UCSD-AML1 (cell line): ENCODE measurements at regions not wholly inside any gene's neighbourhood (a gene's known extent, or its start where the extent isn't known, plus 50 kb on each side); places are given as distances from the start of the nearest gene placed in this dataset.
A peak's percentile ranks its signal among the peaks of the same experiment; 100 is the strongest.

ENCODE experiments used
- DNase-seq: peaks from one replicate; lab custom pipeline; 2025; ENCODE audit not compliant: unreplicated experiment; lab: John Stamatoyannopoulos, UW

DNA sequence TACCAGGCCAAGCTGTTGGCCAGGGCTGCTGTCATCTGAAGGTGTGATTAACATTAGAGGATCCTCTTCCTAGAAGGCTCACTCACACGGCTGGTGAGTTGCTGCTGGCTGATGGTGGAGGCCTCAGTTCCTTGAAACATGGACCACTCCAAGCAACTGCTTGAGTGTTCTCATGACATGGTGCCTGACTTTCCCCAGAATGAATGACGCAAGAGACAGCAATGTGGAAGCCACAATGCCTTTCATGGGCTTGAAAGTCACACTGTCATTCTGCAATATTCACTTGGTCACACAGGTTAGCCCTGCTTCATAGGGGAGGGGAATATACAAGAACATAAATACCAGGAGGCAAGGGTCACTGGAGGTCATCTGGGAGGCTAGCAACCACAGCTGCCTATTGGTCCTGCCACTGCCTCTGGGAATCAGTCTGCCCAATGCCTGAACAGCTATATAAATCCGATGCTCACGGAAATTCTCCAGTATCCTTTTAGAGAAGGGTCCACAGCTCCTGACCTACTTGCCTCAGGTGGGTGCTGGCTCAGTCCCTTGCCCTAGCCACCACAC, 97.1 kb upstream of the MAML3 start:
- DNase-seq = no peak

DNA sequence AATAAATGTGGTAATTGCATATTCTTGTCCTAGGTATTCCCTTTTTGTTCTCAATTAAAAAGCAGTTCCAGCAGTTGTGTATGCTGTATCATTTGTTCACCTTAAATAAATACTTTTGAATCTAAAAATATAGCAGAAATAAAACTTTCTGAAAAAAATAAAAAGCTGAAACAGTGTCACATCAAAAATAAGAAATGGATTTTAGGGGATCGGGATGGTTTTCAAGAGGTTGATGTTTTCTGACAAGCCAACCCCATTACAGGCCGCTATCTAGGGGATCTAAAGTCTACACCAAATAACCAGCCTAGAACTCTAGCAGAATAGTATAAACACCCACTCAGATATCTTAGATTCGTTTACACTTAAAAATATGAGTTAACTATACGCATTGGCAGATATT, 95.4 kb upstream of the MAML3 start:
- no peak for DNase-seq

DNA sequence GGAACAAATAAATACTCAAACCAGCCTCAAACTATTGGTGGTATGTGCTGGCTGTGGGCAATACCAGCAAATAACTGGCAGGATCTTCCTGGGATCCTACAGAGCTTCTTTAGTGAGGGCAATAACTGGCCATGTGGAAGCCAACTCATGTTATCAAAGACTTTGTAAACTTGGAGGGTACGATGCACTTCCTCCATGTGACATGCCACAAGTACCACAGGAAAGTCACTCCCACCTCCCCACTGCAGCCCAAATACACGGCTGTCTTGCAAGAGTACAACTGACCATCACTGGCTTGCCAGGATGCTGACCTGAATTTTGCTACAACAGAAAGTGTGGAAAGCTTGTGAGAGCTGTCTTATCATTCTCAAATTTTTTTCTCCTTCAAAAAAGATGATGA, 93.3 kb upstream of the MAML3 start:
- DNase-seq = peak; percentile 57

DNA sequence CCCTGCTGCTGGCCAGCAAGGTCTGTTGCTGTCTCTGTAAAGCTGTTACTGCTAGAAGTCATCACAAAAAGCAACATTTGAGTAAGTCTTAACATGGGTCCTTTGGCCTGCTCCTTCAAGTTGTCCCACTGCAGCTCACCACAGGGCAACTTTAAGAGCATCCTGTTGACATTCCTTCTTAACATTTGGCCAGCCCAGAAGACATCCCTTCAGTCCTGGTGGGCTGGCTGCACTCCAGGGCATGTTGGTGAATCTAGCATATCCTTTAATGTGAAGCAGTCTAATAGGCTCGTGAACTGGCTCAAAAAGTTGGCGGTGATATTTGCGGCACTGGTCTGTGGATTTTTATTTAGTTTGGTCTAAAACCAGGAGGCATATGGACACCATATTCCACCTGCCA, 92.2 kb upstream of the MAML3 start:
- DNase-seq = no peak

DNA sequence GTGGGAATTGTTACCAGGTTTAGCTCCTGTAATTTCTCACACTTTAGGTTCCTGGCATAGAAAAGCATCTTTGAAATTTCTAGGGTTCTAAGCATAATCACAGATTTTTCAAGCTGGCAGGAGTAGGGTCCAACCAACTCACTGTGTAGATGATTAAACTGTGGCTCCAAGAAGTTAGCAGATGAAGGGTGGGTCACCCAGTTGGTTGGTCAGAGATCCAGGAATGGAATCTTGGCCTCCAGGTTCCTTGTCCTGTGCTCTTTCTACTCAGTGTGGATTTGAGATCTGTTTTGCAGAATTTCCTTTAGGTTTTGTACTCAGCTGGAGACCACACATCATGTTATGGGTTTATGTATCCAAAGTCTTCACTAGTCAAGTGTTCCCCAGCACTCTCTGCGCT, 90.3 kb upstream of the MAML3 start:
- DNase-seq = no peak

DNA sequence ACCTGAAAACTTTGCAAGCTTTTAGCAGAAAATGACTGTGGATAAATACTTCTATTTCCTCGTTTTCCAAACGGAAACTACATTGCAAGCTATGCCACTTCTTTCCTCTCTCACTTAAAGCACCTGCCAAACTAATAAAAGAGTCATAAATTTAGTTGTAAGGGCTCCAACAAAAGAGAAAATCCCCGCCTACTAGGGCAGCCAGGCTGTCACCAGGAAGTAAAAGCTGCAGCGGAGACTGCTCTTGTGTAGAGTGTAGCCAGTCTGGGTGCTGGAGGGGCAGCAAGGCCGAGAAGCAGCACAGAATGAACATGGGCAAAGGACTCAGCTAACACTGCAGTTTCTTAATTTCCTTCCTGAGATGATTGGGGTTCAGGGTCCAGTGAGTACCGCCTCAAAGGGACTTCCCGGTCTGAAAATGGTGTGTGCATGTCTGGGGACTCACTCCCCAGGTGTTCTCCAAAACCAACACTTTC, 89.3 kb upstream of the MAML3 start:
- DNase-seq = peak; percentile 40

DNA sequence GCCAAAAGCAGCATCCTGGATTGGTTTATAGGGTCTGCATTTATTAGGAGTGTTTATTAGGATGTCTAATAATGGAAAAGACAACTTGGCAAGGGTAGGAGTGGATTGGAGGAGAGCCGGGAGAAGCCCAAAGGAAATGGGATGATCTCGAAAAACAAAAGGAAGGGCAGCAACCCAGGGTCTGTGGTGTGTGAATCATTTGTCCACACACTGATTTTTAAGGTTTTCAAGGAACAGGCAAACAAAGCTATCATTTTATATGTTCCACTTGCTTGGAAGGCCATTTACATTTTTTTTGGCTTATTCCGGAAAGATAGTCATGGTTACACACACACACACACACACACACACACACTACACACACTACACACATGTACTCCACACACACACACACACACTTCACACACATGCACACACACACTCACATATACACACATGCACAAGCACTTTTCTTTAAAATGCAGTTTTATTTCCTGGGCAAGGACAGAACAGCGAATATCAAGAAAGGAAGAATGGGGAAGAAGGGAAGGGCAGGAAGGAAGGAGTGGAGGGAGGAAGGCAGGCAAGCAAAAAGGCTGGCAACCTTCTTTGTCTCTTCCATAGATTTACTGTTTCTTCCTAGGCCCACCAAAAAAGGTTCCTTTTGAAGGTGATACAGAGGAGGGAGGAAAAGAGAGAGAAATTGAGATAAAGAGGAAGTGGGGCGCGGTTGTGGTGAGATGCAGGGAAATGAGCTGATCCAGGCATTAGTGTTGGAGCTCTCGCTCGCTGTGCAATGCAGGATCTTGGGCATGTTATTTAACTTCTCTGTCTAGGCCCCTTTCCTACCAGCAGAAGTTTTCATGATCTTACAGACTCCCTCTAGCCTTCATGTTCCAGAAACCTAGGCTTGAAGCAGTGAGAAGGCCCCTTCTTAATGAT, 88.6 kb upstream of the MAML3 start:
- peak; percentile 38 for DNase-seq

DNA sequence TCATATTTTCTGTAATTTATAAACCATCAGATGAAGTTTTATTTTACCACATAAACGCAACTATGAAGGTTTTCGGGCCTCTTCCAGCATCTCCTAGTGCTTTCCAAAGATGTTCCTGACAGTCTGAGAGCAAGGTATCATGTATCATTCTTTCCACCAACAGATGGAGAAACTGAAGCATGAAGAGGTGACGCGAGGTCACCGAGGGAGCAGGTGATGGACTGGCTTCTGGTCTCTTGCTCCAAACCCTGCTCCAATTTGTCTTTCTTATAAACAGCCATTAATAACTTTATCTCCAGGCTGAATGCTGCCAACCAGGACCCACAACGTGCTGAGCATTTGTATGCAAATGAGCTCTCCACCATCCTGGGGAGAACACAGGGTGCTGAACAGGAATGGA, 86.3 kb upstream of the MAML3 start:
- no peak for DNase-seq

DNA sequence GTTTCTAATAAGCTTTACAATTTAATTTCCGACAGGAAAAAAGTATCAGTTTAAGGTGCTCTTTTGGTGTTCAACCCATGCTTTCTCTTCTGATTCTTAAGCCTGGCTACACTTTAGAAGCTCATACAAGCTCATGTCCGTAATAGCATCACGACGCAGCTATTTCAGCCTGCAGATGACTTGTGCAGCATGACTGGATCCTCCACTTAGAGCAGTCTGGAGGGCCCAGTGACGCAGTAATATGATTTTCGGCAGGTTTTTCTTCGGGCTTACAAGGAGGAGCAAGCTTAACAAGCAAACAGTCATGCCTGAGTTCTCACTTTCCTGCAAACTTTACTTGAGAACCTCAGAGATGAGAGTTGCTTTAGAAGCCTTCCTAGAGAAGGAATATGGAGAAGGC, 85.3 kb upstream of the MAML3 start:
- DNase-seq = no peak

DNA sequence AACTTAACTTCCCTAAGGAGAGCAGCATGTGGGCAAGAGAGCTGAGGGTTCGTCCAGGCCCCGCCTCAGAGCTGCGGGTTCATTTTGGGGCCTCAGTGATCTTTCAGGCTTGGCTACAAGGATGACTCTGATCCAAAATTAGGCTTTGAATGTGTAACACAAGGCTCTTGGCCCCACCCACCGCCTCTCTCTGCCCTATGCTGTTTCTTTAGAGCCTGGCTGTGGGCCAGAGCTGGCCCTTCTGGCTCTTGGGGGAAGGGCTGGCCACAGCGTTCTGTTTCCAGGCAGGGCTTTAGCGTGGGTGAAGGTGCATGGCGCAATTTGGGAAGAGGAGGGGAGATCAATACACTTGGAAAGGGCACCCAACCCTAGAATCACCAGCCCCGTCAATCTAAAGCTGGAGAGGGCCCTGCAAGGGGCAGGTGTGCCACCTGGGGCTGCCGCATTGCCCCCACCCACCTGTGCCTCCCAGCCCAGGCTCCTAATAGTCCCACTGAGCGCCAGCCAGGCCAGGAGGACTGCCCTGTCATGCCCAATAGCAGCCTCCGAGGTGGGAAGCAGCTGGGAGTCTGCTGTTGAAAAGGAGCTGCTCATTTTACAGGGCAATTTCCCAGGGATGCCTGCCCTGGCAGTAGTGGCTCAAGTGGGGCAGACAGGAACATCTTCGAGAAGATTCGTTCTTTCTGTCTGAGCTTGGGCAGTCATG, 84.5 kb upstream of the MAML3 start:
- peak; percentile 76 for DNase-seq

DNA sequence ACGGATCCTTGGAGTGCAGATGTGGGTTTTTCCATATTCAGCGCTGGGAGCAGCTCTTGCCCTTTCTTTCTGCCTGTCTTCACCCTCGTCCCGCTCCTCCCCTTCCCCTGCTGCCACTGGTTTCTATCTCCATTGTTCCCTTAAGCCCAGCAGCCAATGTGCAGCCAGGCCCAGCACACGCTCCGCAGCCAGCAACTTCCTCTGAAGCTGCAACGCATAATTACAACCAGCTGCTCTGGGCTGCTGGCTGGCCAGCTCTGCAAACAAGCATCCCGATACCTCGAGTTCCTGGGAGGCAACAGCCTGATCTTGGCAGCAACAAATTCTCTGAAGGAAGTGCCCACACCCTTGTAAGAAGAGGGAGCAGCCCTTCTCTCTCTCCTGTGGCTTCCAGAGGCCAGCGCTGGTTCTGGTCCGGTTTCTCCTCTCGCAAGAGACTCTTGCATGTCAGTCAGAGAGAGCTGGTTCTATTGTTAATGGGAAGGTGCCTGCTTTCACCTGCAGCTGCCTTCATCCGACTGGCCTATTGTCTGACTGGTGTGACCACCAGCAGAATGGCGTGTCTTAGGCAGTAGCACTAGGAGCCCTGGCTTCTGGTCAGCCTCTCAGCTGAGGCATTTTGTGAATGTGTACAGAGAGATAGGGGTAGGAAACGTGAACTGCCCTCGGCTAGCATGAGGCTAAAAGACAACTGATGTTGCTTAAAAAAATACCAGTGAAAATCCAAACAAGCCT, 83.8 kb upstream of the MAML3 start:
- DNase-seq = peak; percentile 80

DNA sequence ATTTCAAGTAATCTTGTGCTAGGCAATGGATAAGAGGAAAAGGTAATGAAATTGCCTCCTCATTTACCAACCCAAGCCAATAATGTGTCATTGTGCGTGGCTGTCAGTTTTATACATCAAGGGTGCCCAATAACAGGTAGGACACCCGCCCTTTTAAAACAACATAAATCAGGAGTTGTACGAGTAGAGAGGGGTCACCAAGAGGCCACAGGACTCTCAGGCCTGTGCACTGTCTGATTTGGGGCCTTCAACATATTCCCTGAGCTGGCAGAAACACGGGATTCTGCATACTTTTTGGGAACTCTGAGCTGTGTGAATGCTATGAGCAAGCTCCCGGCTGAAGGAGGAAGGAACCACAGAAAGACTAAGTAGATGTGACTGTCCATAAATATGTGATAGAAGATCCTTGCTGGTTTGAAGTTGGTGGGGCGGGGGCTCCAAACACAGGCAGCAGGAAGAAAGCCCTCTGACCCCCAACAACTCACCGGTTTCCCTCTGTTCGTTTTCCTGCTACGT, 82.7 kb upstream of the MAML3 start:
- DNase-seq = peak; percentile 20

DNA sequence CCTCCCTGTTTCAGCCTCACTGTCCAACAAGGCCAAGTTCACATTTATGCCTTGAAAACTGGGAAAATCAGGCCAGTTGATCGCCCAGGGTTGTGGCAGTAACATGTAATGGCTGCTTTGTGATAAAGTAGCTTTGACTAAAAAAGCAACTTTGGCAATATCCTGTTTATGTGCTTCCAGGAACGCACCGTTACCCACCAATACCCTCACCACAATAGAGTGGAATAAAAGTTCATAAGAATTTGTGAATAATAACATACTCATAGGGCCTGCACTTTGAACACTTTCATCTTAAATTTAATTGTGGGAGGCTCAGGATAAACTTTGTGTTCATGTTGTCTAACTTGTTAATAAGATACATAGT, 80.7 kb upstream of the MAML3 start:
- no peak for DNase-seq

DNA sequence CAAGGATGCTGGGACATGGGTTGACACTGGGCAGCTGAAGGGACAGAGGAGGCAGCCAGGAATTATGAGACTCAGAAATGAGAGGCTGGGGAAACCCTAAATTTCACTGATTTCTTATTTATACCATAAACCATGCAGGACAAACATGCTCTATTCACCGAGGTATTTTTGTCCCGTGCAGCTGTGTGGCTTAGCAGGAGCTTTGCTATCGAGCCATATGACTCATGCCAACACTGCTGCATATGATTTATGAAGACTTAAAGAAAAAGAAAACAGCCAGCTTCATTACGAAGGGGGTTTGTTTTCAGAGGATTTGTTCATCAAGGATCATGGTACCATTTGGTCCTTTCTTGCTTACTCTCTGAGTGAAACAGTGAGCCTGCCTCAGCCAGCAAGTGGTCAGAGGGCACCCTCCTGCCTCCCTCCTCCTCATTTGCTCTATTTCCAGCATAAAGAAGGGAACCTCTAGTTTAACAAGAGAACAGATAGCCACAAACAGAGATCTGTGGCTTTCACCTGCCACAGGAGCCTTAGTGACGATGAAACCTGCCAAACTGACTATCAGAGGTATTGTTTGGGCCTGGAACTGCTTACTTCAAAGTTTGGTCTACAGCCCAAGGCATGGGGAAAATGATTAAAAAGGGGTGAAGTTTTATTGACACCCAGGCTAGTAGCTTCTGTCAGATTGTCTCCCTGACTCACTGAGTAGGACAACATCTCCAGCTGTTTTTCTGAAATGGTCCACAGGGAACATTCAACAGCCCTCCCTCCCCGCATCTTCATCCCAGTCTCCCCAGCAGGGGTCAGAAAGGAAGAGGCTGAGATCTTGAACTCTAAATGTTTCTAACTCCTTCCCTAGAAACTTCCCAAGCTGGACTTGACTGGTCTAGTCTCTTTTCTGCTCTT, 80.1 kb upstream of the MAML3 start:
- no peak for DNase-seq

DNA sequence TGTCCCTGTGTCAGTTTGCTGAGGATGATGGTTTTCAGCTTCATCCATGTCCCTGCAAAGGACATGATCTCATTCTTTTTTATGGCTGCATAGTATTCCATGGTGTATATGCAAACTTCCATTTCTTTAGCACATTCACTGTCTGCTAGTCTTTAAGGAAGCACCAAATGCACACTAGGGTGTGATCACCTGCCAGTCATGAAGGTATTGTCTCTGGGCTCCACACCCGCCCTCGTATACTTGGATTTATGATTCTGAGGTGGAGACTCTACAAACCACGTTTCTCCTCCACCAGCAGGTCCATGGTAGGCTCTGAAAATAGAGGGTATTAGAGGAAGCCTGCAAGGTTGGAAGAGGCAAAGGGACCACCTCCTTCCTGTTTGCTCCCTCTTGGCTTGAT, 75.9 kb upstream of the MAML3 start:
- no peak for DNase-seq

DNA sequence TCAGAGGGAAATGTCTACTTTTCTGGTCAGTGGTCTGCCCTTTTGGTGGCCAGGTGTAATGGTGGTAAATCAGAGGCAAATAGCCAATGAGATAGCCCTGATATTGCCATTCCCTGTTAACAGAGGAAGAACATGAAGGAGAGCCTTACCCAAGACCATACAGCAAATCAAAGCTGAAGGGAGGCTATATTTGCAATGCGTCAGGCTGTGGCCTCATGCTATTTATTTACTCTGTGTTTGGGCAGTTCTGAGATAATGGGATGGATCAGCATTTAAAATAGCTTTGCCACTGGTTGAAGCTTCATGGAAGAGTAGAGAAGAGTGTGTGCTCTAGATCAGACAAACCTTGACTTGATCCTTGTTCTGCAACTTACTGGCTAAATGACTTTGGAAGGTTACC, 73.3 kb upstream of the MAML3 start:
- no peak for DNase-seq

DNA sequence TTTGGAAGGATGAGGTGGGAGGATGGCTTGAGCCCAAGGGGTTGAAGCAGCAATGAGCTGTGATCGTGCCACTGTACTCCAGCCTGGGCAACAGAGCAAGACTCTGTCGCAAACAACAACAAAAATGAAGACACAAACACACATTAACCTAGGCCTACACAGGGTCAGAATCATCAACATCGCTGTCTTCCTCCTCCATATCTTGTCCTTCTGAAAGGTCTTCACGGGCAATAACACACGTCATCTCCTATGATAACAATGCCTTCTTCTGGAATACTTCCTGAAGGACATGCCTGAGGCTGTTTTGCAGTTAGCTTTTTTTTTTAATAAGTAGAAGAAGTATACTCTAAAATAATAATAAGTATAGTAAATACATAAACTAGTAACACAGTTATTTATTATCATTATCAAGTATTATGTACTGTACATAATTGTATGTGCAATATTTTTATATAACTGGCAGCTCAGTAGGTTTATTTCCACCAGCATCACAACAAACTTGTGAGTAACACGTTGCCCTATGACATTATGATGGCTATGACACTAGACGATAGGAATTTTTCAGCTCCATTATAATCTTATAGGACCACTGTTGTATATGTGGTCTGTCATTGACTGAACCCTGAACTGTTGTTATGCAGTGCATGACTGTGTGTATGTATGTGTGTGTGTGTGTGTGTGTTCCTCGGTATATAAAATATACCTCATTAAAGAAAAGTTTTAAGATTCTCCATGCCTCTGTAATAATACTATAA, 69.2 kb upstream of the MAML3 start:
- DNase-seq = no peak

DNA sequence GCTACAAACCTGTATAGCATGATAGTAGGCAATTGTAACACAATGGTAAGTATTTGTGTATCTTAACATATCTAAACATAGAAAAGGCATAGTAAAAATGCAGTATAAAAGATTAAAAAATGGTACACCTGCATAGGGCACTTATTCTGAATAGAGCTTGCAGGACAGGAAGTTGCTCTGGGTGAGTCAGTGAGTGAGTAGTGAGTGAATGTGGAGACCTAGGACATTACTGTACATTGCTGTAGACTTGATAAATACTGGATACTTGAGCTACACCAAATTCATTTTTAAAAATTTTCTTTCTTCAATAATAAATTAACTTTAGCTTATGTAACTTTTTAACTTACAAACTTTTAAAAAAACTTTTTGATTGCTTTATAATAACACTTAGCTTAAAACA, 68.2 kb upstream of the MAML3 start:
- DNase-seq = no peak

DNA sequence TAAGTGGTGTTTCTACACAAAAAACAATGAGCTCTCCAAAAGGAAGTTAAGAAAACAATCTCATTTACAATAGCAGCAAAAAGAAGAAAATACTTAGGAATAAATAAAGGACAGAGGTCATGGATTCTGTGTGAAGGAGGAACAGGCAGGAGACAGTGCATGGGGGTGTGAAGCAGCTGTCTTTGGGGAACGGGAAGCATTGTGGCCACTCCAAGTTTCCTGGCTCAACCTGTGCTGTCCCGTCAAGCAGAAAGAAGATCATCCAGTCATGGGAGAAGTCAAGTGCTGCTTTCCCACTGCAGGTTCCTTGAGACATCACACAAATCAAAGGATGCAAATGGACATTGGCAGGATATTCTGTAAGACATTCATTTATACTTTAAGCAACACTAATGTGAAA, 66.1 kb upstream of the MAML3 start:
- no peak for DNase-seq
